Medulla oblongata (tissue), 1 donor: ENCODE measurements at regions not wholly inside any gene's neighbourhood (a gene's known extent, or its start where the extent isn't known, plus 50 kb on each side); places are given as distances from the start of the nearest gene placed in this dataset.

Experiments used
- DNase-seq: peaks from one replicate; pipeline ENCODE4 v3.0.0-alpha.2; 2015; ENCODE audit errors: extremely low spot score

DNA sequence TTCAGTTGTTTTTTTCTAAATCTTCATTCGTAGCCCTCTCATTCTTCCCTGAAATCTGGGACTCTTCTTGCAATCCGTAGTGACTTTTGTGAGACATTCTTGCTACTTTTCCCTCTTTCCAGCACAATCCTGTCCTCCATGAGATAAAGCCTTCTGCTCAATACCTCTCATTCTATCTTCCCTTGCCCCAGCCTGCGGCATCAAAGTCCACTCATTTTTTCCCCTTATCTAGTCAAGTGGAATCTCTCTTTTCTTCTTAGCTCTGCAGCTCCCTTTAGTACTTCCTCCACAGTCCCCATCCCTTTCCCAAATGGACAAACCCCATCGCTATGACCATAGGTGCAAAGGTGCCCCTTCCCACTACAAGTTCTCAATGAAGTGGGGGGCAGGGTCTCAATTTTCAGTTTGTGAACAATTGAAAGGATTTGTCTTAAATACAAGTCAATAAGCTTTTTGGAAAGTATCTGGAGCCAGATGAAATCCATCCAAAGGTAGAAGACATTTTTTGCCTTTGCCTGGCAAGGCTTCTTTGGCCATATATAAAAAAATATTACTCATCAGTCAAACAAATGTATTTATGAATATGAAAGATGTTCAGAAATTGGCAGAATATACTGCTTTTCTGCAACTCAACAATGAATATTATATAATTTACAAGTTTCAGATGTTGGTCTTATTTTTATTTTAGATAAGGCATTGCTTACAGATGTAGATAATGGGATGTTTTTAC is 179.4 kb downstream of the SNAPC1 start:
- DNase-seq: no peak

DNA sequence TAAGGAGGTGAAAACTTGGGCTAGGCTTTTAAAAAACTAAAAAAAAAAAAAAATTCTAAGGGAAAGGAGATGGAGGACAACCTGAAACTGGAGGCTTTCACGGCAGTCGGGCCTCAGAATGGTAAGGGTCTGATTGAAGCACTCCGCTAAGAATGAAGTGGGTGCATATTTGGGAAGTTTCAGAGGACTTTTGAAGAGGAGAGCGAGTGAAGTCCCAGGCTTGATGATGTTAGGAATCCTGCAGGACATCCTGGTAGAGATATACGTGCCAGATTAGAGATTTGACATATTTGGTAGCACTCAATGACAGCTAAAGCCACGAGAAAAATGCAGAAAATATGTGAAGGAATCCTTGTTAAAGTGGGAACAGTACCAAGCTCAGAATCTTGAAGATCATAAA is 186.2 kb downstream of the SNAPC1 start:
- no peak for DNase-seq

DNA sequence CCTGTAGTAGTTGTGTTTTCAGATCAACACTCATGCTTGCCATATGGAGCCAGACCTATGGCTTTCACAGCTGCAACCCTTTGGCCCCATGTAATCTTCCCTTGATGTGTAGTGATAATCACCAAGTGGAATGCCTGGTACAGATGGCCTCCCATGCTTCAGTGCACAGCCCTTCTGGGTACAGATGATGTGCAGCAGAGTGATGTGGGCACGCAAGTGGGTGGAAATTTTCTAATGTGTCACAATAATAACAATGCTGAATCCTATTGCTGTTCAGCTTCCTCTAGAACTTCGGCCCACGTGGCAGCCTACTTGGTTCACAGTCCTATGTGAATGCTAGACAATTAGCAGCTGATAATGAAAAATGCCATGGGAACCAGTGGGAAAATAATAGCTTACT is 188.1 kb downstream of the SNAPC1 start:
- DNase-seq: no peak

DNA sequence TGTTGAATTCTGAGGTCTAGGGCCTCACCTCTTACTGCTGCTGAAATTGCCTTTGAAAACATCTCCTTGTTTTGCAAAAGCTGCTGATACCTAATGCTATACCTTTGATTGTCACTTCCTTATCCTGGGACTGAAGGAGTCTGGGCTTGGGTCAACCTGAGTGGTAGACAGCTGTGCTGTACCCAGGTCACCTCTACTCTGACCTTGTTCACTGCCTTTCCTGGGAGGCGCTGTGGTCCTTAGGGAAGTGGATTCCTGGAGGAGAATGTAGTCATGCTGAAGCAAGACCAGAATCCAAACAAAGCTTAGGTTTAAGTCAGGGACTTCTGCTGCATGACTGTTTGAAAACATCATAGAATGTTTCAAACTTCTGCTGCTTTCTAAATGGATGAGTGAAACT is 191.4 kb downstream of the SNAPC1 start:
- no peak for DNase-seq

DNA sequence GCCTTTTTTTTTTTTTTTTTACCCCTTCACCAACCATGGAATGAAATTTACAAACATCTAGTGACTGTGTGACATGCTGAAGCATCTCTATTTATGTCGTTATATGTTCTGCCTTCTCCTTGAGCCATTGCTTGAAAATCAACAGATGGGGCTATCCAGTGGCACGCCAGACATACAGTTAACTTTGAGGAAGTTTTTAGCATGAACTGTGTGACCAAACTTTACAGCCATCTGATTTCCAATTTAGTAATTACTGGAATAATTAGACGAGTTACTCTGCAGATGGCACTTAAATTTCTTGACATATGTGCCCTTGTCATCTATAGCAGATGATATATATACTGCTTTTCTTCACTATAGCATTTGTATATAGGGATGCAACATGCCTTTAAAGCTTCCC is 192.1 kb downstream of the SNAPC1 start:
- DNase-seq: no peak

DNA sequence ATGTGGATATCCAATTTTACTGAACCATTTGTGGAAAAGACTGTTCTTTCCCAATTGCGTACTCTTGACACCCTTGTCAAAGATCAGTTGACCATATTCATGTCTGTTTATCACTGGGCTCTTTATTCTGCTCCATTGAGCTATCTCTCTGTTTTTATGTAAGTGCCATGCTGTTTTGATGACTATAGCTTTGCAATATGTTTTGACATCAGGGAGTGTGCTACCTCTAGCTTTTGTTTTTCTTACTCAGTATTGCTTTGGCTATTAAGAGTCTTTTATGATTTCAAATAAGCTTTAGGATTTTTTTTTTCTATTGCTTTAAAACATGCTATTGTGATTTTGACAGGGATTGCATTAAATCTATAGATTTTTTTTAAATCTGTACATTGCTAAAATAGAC is 194.3 kb downstream of the SNAPC1 start:
- no peak for DNase-seq

DNA sequence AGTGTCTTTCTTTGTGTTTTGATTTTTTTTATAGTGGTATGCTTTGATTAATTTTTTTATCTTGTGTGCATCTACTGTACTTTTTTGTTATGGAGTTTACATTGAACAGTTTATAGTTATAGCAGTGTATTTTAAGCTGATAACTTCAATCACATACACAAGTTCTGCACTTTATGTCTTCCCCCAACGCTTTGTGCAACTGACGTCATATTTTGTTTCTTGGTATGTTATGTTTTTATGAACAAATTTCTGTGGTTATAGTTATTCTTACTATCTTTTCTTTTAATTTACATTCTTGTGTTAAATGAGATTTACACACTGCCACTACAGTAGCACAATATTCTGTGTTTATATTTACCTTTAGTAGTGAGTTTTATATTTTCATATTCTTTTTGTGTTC is 197.1 kb downstream of the SNAPC1 start:
- DNase-seq: no peak

DNA sequence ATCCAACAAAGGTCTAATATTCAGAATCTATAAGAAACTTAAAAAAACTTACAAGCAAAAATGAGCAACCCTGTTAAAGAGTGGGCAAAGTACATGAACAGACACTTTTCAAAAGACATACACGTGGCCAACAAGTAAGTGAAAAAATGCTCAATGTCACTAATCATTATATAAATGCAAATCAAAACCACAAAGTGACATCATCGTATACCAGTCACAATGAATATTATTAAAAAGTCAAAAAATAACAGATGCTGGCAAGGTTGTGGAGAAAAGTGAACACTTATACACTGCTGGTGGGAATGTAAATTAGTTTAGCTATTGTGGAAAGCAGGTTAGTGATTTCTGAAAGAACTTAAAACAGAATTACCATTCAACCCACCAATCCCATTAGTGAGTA is 199.1 kb downstream of the SNAPC1 start:
- DNase-seq: no peak

DNA sequence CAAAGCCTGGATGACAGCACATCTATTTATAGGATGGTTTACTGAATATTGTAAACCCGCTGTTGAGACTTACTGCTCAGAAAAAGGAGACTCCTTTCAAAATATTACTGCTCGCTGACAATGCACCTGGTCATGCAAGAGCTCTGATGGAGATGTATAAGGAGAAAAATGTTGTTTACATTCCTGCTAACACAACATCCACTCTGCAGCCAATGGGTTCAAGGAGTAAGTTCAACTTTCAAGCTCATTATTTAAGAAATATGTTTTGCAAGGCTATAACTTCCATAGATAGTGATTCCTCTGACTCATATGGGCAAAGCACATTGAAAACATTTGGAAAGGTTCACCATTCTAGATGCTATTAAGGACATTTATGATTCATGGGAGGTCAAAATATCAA is 201.7 kb downstream of the SNAPC1 start:
- no peak for DNase-seq

DNA sequence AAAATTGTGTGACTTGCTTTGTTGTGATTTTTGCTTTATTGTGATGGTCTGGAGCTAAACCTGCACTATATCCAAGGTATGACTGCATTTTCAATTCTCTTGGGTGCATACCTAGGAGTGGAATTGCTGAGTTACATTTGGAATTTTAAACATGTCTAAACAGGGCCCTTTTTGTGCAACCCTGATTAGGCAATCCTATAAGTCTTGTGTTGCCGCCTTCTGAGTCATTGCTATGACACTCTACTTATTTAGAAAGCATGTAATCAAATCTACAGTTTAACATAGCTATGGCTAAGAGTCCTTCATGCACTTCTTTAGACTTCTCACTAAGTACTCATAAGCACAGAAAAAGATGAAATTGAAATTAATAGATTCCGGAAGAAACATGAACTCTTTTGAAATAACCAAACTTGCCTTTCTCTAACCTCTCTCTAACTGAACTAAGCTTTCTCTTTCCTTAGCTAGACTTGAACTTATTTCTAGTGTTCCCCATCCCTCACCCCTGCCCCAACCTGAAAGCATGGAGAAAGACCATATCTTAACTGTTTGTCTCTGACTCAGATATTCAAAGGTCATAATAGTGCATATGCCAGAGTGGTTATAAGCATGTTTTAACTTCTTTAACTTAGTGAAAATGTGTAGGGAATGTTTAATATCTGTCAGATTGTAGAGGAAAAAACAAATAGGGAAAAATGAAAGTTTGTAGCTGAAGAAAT is 203.0 kb downstream of the SNAPC1 start:
- no peak for DNase-seq

DNA sequence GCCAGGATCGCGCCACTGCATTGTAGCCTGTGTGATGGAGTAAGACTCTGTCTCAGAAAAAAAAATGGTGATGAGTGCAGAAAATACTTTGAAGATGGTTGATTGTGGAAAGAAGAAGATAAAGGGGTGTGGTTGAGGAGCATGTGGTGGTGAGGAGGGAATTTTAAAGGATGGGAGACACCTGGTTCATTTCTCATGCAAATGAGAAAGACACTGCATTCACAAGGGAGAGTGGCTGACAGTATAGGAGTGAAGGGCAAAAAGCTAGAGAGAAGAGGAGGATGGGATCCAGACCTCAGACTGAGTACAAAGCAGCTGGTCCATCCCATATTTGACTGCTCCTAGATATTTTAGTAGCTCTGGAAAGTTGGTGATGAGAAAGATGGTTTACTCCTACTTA is 206.0 kb downstream of the SNAPC1 start:
- no peak for DNase-seq

DNA sequence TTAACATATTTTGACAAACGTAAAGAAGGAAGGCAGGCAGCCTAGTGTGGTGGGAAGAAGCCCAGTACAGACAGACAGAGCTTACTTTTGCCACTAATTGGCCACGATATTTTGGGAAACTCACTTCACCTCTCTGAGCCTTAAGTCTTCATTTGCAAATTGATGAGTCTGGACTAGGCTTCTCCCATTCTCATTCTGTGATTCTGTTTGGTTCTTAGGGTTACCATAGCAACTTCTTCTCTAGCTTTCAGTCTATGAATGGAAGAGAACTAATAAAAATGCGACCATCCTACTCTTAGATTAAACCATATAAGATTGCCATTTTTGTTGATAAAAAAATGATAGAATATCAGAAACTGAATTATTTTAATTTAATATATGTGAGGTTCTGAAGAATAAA is 210.5 kb downstream of the SNAPC1 start:
- DNase-seq: no peak

DNA sequence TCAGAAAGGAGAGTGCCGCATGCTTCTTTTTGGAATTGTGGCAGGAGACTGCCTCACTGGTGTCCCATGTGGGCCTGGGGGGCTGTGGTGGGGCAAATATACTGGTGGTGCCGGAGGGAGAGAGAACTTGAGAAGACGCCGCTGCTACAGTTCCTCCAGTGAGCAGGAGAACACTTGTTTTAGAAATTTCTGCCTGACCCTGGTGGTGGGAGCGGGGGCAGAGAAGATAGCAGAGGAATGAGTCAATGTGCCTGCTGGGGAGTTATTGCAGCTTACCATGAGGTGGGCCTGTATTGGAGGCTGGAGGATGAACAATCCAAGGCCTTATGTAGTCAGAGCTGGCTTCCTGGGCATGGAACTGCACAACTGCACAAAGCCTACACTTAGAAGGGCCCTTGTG is 211.8 kb downstream of the SNAPC1 start:
- no peak for DNase-seq

DNA sequence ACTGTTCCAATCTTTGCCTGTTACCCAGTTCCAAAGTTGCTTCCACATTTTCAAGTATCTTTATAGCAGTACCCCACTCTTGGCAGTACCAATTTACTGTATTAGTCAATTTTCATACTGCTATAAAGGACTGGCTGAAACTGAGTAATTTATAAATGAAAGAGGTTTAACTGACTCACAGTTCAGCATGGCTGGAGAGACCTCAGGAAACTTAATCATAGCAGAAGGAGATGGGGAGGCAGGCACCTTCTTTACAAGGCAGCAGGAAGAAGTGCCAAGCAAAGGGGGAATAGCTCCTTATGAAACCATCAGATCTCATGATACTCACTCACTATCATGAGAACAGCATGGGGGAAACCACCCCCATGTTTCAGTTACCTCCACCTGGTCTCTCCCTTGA is 215.0 kb downstream of the SNAPC1 start:
- DNase-seq: no peak

DNA sequence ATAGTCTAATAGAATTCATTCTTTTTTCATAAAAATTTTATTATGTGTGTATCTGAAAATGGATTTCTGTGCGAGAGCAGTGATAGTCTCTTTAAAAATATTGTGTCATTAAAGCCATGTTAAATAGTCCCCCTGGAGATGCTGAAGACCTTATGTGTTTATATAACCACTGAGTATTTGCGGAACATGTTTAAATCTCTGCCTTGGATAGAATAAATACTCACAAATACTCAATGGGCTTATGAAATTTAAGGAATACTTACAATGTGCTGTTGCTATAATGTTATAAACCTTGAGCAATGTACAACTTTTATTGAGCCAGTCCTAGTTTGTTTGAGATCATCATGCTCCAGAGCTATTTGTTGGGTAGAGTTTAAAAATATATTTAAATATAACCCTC is 226.0 kb downstream of the SNAPC1 start:
- no peak for DNase-seq

DNA sequence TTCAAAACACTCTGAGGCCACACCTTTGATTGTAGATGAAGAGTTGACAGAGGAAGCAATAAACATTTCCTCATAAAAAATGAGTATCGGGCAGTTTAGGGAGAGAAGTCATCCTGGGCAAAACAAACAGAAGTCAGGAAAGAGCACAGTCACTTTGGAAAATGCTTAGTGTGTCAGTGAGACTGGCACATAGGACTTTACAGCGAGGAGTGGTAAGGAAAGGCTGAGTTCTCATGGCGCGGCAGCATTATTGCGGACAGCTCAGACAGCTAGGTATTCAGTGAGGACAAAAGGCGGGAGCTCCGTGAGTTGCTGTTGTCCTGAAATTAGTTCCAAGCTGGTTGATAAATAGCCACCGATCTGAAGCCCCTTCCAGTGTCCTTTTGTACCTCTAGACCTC is 229.9 kb downstream of the SNAPC1 start:
- DNase-seq: no peak

DNA sequence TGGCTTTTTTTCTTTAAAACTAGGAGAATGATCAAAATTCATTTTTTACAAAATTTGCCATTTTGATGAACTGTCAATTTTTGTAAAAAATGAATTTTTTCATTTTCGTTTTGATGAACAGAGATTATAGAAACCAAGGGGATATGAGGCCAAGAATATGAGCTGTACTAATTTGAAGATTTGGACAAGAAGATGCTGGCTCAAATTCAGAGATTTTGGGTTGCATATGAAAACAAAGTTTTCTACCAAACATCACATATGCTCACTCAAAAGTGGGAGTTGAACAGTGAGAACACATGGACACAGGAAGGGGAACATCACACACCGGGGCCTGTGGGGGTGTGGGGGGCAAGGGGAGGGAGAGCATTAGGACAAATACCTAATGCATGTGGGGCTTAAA is 230.7 kb downstream of the SNAPC1 start:
- no peak for DNase-seq

DNA sequence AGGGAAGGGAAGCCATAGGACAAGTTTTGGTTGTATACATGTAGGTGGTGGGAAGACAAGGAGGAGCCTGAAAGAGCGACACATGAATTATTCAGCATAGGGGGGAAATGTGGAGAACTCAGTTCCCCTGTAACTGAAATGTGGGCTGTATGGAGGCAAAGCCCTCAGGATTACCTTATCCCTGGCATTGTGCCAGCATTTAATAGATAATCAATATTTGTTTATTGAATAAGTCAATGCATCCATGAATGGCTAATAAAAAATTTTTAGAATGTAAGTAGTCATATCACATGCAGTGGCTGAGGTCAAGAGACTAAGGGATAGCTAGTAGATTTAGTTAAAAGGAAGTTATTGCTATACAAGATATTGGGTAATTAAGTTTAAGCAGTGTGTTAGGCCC is 232.4 kb downstream of the SNAPC1 start:
- no peak for DNase-seq

DNA sequence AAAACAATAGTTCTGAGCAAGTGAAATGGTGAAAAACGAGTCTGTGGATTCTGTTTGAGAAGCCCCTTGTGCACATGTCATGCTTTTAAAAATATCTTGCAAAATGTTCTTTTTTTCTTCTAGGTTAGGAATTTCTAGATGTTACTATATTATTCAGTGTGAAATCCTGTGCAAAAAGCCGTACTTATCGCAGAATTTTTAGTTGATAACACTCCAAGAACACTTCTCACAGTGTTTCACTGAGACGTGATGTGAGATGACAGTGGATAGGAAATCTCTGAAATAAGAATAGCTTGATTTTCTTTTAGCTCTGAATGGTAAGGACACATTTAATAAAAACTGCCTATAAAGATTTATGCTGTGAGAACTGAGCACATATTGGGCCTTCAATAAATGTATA is 234.5 kb downstream of the SNAPC1 start:
- no peak for DNase-seq

DNA sequence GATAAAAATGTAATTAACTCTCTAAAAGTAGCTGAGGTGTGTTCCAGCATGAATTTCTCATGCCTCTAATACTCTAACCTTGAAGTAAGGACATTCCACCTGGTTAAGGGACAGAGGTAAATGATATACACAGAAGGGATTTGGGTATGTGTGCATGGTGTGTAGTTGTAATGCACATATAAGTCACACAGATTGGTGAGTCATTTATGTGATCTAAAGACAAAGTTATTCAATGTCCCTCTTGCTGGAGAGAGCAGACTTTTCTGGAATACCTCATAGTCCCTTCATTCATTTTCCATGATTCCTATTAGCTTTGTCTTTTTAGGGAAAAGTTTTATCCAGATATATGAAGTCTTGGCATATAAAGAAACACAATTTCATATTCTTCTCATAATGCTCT is 234.9 kb downstream of the SNAPC1 start:
- DNase-seq: no peak

DNA sequence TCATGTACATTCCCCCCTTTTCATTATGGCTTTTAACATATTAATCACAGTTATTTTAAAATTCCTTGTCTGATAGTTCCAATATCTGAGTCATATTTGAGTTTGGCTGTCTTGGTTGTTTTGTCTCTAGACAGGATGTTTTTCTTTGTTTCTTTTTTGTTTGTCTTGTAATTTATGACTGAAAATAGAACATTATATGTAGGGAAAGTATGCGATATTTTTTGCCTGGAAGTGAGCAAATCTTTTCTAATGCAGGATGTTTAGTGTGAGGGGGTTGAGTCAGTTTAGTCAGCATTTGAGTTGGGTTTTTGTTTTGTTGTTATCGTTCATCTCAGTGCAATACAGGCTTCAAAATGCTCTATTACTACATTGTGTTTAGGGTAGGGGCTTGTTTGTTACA is 239.7 kb downstream of the SNAPC1 start:
- DNase-seq: no peak

DNA sequence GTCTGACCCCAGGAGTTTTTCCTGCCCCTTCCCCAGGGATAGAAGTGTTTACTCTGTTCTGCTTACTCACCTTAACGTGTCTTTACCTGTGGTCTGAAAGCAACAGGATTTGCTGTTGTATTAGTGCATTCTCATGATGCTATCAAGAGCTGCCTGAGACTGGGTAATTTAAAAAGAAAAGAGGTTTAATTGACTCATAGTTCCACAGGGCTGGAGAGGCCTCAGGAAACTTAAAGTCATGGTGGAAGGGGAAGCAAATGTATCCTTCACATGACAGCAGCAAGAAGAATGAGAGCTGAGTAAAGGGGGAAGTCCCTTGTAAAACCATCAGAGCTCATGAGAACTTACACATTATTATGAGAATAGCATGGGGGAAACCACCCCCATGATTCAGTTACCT is 240.4 kb downstream of the SNAPC1 start:
- DNase-seq: no peak

DNA sequence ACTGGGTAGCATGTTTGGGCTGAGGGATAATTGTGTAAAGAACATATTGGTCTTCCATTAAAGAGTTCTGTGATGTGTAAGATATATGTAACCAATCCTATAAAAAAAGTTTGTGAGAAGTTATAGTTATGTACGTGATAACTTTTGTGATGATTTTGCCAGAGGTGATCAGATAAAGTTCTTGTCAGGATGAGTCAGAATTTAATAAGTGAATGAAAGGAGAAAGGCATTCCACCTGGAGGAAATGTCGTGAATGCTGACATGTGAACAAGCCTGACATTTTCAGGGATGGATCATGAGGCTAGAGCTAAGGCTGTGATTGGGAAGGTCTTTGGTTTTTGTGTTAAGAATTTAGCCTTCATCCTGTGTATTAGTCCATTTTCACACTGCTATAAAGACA is 241.5 kb downstream of the SNAPC1 start:
- no peak for DNase-seq
